ENCODE measurements at regions not wholly inside any gene's neighbourhood (a gene's known extent, or its start where the extent isn't known, plus 50 kb on each side); places are given as distances from the start of the nearest gene placed in this dataset.

GRCh38 chr5:117205894-117206293, 631.3 kb upstream of the SEMA6A start:
- no peak for TF ChIP-seq CTCF (conservative IDR thresholded peaks at IDR 0.05; ENCODE audit: low read length)
- no peak for TF ChIP-seq EZH2phosphoT487 (IDR thresholded peaks at IDR 0.05; ENCODE audit: borderline replicate concordance, low read depth, low read length)
